22Rv1 (cell line): ENCODE measurements at regions not wholly inside any gene's neighbourhood (a gene's known extent, or its start where the extent isn't known, plus 50 kb on each side); places are given as distances from the start of the nearest gene placed in this dataset.

Source experiments
- CTCF ChIP-seq: fragments of 450-650 bp; IDR thresholded peaks from 2 replicates; pipeline ENCODE4 v1.5.1; 2017; ENCODE audit warnings: mild to moderate bottlenecking
- ZFX ChIP-seq: fragments of 450-650 bp; IDR thresholded peaks from 2 replicates; pipeline ENCODE4 v1.6.1; 2017; ENCODE audit warnings: antibody characterized with exemption, borderline replicate concordance

GRCh38 chr5:34487956-34488355 lies 168.2 kb upstream of the RAI14 start:
- TF ChIP-seq CTCF = no peak
- no peak for TF ChIP-seq ZFX
